H1 (cell line): ENCODE measurements at regions not wholly inside any gene's neighbourhood (a gene's known extent, or its start where the extent isn't known, plus 50 kb on each side); places are given as distances from the start of the nearest gene placed in this dataset.

Source experiments
- ATF2 ChIP-seq: IDR thresholded peaks from 2 replicates; pipeline ENCODE4 v1.6.1; 2012; ENCODE audit warnings: low read length, inconsistent platforms
- CREB1 ChIP-seq: IDR thresholded peaks from 2 replicates; pipeline ENCODE4 v1.6.1; 2012; ENCODE audit warnings: inconsistent platforms
- CTBP2 ChIP-seq: IDR thresholded peaks from 2 replicates; pipeline ENCODE4 v1.7.0; 2011; ENCODE audit warnings: borderline replicate concordance, mild to moderate bottlenecking, moderate library complexity, mixed read lengths, low read length; ENCODE audit not compliant: insufficient read depth, insufficient read length
- EZH2 ChIP-seq: fragments of 200-600 bp; sonication (generic); IDR thresholded peaks from 2 replicates; pipeline ENCODE4 v1.7.1; 2012; ENCODE audit warnings: low read depth, mild to moderate bottlenecking, moderate library complexity, low read length, inconsistent platforms; ENCODE audit not compliant: severe bottlenecking
- RFX5 ChIP-seq: IDR thresholded peaks from 2 replicates; pipeline ENCODE4 v1.6.1; 2011; ENCODE audit warnings: low read depth, low read length, improper control_type of control experiment, borderline replicate concordance
- RNF2 ChIP-seq: fragments of 200-900, 300-1000 bp; sonication (generic); IDR thresholded peaks from 2 replicates; pipeline ENCODE4 v1.7.1; 2016; ENCODE audit warnings: borderline replicate concordance, low read depth, mild to moderate bottlenecking, antibody characterized with exemption, low read length; ENCODE audit not compliant: poor library complexity, severe bottlenecking; ENCODE audit errors: missing control alignments
- SIN3A ChIP-seq, 2 experiments: IDR thresholded peaks in 1 of 2; conservative IDR thresholded peaks in 1 of 2; 2 replicates each; pipeline ENCODE4 v1.6.1; 2011 to 2012; ENCODE audit warnings: low read length in 2 of 2, improper control_type of control experiment in 1 of 2, low read depth in 1 of 2, mild to moderate bottlenecking in 1 of 2
- TCF12 ChIP-seq: IDR thresholded peaks from 2 replicates; pipeline ENCODE4 v1.6.1; 2011; ENCODE audit warnings: low read depth, mild to moderate bottlenecking, low read length
- ZNF274 ChIP-seq: IDR thresholded peaks from 2 replicates; pipeline ENCODE4 v1.7.0; 2012; ENCODE audit warnings: low read length, borderline replicate concordance; ENCODE audit errors: extremely low read depth

- TF ChIP-seq ATF2 (no peak), EZH2 (no peak), ZNF274 (no peak), TCF12 (no peak), CREB1 (no peak), RFX5 (no peak), RNF2 (no peak), SIN3A (conservative IDR thresholded peaks at IDR 0.05 in 1 of 2, IDR thresholded peaks at IDR 0.05 in 1 of 2; ENCODE audit: low read depth in 1 of 2, low read length in 2 of 2) (no peak), CTBP2 (no peak)
Measured at GRCh38 chr2:160891353-160891740, 268.9 kb upstream of the TANK start (continued).
